ENCODE measurements at regions not wholly inside any gene's neighbourhood (a gene's known extent, or its start where the extent isn't known, plus 50 kb on each side); places are given as distances from the start of the nearest gene placed in this dataset.
"Not testable (repeated sequence)": the region's sequence is repeated elsewhere in the genome, so short reads cannot be mapped to it uniquely, and the experiment has no call there.

GRCh38 chr2:215861607-215862350 lies 151.6 kb downstream of the MREG start:
- no peak for DNase-seq

GRCh38 chr2:215856080-215856479 lies 157.3 kb downstream of the MREG start:
- no peak for DNase-seq

- not testable (repeated sequence) for DNase-seq
Observed at GRCh38 chr2:215855308-215855707, 158.0 kb downstream of the MREG start.

- no peak for DNase-seq
Observed at GRCh38 chr2:215854008-215854407, 159.3 kb downstream of the MREG start.

GRCh38 chr2:215851696-215852095 lies 161.7 kb downstream of the MREG start:
- no peak for DNase-seq

GRCh38 chr2:215851082-215851481 lies 162.3 kb downstream of the MREG start:
- DNase-seq = no peak

- DNase-seq = no peak
Observed at GRCh38 chr2:215850380-215850779, 163.0 kb downstream of the MREG start.

- DNase-seq = no peak
Observed at GRCh38 chr2:215849771-215850170, 163.6 kb downstream of the MREG start.

- no peak for DNase-seq
Observed at GRCh38 chr2:215848698-215849097, 164.7 kb downstream of the MREG start.

- DNase-seq = no peak
Observed at GRCh38 chr2:215848146-215848545, 165.2 kb downstream of the MREG start.

- no peak for DNase-seq
Observed at GRCh38 chr2:215847718-215848117, 165.6 kb downstream of the MREG start.

- no peak for DNase-seq
Observed at GRCh38 chr2:215847056-215847455, 166.3 kb downstream of the MREG start.

- no peak for DNase-seq
Observed at GRCh38 chr2:215845839-215846586, 167.3 kb downstream of the MREG start.

- DNase-seq = no peak
Observed at GRCh38 chr2:215843579-215843978, 169.8 kb downstream of the MREG start.

- DNase-seq = no peak
Observed at GRCh38 chr2:215841175-215841816, 172.1 kb downstream of the MREG start.

GRCh38 chr2:215839816-215840215 lies 173.5 kb downstream of the MREG start:
- no peak for DNase-seq

- DNase-seq = no peak
Observed at GRCh38 chr2:215839309-215839708, 174.0 kb downstream of the MREG start.

GRCh38 chr2:215836881-215837280 lies 176.5 kb downstream of the MREG start:
- DNase-seq = no peak

- DNase-seq = no peak
Observed at GRCh38 chr2:215835657-215836056, 177.7 kb downstream of the MREG start.

- no peak for DNase-seq
Observed at GRCh38 chr2:215835231-215835630, 178.1 kb downstream of the MREG start.

- no peak for DNase-seq
Observed at GRCh38 chr2:215833531-215834162, 179.7 kb downstream of the MREG start.

GRCh38 chr2:215832791-215833190 lies 180.6 kb downstream of the MREG start:
- no peak for DNase-seq

- DNase-seq = no peak
Observed at GRCh38 chr2:215831296-215831913, 181.9 kb downstream of the MREG start.

Data from NCI-H1417 treated with DMSO at 0.1 percent for 48 hours (cell line).